Activated CD8-positive, alpha-beta memory T cell treated with anti-CD3 and anti-CD28 coated beads, Interleukin-2, amount 50 U/mL, for 24 hours (primary cell): ENCODE measurements at regions not wholly inside any gene's neighbourhood (a gene's known extent, or its start where the extent isn't known, plus 50 kb on each side); places are given as distances from the start of the nearest gene placed in this dataset.

Experiments used
- DNase-seq: peaks from one replicate; pipeline ENCODE4 v3.0.0-alpha.2; 2020; ENCODE audit errors: extremely low read depth

DNA sequence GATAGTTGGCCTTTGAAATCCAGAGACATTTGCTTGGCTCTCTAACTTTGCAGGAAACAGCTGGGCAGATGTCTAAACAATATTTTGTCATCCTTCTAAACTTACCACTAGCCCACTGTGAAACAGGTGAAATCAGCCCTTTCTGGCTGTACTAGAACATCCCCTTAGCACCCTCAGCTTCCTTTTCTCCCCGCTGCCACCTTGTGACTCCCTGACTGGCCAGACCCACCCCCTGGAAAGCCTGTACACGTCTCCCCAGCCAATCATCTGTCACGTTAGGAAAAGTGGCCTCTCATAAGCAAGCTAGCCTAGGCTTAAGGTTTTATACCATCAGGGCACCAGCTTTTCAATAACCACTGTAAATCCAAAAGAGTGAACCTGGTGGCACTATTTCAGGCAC is 88.6 kb upstream of the E2F3 start:
- no peak for DNase-seq

DNA sequence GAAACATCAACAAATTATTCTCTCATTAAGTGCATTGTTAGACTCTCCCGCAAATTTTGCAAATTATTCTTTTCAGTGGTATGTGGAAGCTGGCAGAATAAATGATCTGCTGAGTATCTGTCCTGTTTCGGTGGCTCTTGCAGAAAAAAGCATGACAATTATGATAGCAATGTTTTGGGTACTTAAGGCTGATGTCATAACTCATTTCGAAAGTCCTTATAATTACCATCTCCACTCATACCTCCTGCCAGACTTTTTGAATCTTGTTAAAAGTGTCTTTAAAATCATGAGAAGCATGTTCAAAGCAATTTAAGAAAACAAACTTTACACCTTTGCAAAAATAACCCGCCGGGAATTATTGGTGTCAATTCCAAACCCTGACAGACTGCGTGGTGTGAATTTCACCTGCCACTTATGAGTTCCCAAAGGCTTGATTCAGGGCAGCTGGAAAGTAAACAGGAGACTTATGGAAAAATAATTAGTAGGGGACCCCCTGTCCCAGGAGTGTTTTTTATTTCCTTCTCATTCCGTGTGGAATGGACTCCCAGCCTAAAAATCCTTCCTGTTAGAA is 87.6 kb upstream of the E2F3 start:
- no peak for DNase-seq

DNA sequence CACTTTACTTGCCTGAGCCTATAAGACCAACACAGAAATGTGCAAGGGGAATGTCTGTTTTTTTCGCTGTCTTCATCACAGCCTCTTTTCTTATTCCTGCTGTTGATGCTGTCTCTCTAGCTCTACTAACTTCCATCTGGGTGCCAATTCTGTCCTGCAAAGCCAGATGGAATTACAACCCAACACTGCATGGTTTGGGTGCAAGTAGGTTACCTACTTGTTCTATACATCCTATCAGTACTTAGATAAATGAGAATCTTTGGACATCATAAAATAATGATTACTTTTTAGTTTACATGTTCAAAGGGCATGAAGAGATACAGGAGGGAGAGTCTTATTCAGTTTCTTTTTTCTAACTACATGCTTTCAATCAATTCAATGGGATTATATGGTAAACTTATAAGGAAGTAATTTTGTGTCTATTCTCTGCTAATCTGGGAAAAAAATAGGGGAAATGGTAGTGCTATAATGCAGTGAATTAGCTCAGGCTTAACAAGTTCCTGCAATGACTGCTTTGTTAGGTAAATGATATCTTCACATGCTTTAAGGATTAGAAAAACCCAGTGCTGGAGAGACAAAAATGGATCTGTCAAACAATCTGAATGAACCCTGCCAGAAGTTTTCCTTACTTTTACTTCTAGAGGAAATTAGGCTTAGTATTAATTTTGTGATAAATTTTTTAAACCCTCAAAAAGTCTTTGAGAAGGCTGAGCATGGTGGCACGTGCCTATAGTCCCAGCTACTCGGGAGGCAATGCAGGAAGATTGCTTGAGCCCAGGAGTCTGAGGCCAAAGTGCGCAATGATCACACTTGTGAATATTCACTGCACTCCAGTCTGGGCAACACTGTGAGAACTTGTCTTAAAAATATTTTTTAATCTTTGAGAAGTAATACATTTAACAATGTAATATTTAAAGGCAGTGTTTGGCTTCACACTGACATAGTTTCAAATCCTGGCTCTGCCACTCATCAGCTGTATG is 86.5 kb upstream of the E2F3 start:
- no peak for DNase-seq

- DNase-seq = no peak
Measured at GRCh38 chr6:20317430-20317829, 84.2 kb upstream of the E2F3 start.

DNA sequence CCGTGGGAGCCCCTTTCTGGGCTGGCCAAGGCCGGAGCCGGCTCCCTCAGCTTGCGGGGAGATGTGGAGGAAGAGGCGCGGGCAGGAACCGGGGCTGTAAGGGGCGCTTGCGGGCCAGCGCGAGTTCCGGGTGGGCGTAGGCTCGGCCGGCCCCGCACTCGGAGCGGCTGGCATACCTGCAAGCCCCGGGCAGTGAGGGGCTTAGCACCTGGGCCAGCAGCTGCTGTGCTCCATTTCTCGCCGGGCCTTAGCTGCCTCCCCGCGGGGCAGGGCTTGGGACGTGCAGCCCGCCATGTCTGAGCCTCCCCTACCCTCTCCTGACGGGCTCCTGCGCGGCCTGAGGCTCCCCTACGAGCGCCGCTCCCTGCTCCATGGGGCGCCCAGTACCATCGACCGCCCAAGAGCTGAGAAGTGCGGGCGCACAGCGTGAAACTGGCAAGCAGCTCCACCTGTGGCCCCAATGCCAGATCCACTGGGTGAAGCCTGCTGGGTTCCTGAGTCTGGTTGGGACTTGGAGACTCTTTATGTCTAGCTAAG is 82.8 kb upstream of the E2F3 start:
- DNase-seq = no peak

- DNase-seq = peak; percentile 39
Measured at GRCh38 chr6:20319520-20320357, 81.9 kb upstream of the E2F3 start.

DNA sequence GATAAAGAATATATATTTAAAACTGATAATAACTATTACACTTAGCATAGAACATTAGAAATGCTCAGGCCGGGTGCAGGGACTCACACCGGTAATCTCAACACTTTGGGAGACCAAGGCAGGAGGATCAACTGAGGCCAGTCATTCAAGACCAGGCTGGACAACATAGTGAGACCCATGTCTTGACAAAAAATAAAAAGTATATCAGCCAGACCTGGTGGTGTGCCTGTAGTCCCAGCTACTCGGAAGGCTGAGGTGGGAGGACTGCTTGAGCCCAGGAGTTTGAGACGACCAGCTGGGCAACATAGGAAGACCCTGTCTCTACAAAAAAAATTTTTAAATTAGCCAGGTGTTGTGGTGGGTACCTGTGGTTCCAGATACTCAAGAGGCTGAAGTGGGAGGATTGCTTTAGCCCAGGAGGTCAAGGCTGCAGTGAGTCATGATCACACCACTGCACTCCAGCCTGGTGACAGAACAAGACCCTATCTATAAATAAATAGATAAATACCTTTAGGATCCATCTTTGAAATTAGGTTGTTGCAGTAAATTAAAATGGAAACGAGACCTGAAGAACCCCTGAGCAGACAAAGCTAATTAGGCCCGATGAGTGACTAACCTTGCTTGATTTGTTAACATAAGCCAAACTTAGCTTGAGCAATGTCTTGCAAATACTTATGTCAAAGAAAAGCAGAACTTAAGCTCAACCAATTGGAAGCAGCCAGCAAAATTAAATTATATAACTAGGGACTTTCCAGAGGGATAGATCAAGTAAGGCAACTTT is 75.8 kb upstream of the E2F3 start:
- DNase-seq = no peak

- no peak for DNase-seq
Measured at GRCh38 chr6:20326422-20326728, 75.3 kb upstream of the E2F3 start.

GRCh38 chr6:20327141-20327540 is 74.5 kb upstream of the E2F3 start:
- no peak for DNase-seq

DNA sequence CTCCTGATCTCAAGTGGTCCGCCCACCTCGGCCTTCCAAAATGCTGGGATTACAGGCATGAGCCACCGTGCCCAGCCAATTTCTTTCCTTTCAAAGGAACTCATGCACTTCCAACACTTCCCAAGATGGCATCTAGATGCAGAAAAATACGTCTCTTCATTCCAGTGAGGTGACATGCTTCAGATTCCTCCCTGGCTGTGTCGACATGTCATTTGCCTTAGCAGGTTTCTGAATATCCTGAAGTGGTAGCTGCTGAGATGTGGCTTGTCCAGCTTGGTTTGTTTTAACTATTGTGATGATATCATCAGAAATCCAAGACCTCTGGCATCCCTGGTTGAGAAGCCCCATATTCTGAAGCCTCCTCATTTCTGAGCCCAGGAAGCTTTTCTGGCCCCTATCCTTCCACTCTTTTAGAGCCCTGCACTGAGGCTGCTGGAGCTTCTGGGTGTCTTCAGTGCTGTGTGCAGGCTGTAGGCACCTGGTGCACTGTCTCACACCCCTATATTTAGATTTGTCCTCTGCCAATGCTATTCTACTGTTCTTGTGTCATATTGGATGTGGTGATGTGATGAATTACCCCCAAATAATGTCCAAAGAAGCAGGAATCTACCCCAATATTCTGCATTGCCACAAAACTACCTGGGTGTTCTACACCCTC is 73.3 kb upstream of the E2F3 start:
- DNase-seq = no peak

GRCh38 chr6:20328924-20329300 is 72.8 kb upstream of the E2F3 start:
- DNase-seq = no peak

- no peak for DNase-seq
Measured at GRCh38 chr6:20331042-20331441, 70.6 kb upstream of the E2F3 start.

DNA sequence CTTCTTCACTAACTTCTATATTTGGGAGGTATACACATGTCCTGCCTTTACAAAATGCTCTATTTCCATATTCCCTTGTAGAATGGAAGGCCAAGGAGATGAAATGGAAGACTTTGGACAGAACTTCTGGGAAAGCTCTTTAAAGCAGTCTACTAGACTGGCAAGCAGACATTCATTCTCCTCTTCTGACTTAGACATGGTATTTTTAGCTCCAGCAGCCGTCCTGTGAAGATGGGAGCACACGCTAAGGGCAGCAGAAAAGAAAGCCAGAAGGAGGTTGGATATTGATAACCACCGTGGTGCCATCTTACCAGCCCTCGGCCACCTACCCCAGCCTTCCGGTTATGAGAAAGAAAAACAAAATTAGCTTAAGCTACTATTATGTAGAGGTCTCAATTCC is 70.1 kb upstream of the E2F3 start:
- DNase-seq = no peak

GRCh38 chr6:20332441-20333006 is 69.2 kb upstream of the E2F3 start:
- DNase-seq = no peak

DNA sequence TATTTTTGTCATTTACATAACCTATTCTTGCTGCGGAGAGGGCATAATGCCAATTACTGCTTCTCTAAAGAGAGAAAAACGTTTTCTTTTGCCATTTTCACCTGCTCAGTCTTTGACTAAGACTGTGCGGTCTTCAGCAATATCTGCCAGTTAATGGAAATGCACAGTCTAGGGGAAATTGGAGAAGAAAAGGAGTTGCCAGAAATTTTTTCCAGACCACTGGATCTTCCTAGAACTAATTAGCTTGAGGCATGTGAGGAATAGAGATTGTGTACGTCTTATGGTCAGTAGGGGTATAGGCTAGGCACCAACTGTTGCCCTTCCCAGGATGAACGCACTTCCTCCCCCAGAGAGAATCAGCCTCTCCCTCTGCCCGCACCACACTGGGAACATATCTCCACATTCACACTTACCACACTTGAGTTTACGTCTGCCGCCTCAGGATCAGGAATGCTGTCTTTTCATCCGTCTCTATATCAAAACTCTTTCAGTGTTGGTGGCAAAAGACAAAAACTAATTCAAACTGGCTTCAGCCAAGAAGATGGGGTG is 67.9 kb upstream of the E2F3 start:
- no peak for DNase-seq

GRCh38 chr6:20334334-20334733 is 67.3 kb upstream of the E2F3 start:
- DNase-seq = no peak

DNA sequence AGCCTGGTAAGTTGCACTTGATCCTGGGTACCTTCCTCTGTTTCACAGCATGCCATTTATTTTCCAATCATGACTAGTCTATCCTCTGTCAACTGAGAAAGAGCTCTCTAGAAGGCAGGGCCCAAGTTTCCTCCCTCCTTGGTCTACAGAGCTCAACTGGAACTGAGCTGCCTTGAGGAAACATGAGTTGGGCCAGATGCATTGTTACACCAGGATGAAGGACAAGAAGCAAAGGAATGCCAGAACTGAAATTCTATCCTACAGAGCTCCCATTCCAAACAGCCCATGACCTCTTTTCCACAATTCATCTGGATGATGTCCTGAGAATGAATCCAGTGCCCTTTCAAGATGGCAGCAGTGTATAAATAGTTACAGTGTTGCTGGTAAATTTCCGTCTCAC is 66.7 kb upstream of the E2F3 start:
- no peak for DNase-seq

- no peak for DNase-seq
Measured at GRCh38 chr6:20335872-20336271, 65.8 kb upstream of the E2F3 start.

DNA sequence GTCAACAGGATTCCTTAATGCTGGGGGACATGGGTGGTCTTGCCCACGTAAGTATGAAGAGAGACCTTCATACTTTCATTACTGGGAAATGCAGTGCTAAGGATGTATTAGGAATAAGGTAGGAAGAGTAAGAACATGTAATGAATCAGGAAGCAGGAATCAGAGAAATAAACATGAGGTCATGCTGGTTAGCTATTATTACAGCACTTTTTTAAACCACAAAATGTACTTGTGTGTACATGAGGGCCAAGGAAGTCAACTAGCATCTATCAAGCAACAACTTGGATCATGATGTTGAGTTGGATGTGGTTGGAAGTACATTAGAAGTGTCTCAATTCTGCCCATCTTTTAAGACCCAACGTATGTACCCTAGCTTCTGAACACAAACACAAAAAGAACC is 63.5 kb upstream of the E2F3 start:
- no peak for DNase-seq

DNA sequence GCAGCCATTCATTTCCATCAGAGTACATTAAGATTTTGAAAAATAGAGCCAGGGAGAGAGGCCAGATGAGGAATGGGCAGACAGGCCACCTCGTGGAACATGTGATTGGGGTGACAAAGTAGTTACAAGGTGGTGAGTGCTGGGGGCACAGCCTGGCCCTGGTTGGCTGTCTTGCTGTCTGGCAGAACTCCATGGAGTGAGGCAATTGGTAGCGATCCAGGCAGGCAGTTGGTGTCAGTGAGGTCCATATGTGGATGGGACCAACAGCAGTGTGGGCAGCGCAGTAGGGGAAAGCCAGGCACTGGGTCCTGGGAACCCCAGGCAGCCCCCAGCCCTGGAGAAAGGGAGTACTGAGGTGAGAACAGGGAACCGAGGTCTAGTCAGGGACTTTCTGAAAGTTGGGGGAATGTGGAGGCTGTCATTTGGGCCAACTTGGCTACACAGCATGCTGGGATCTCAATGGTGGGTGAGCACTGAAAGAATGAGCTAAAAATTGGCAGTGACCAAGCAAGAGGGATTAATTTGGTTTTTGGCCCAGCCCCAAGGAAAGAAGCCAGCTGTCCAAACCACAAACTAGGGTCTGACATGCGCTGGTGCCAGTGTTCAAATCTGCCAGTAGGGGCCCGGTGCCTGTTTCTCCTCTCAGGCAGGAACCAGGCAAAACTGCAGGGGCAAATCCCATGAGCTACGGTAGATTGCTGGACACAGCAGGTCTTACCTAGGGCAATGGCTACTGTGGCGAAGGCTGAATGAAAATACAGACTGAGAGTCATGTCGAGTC is 61.4 kb upstream of the E2F3 start:
- DNase-seq = no peak
